Suprapubic skin (tissue), 4 donors: ENCODE measurements at regions not wholly inside any gene's neighbourhood (a gene's known extent, or its start where the extent isn't known, plus 50 kb on each side); places are given as distances from the start of the nearest gene placed in this dataset.

Experiments
- DNase-seq, 2 donors: peaks; one replicate each; pipeline ENCODE4 v3.0.0-alpha.2; 2019; ENCODE audit warnings: low spot score in 2 of 2
- H3K27ac ChIP-seq: fragments of 200-600 bp; sonication (generic); one replicate; pipeline ENCODE4 v1.5.1; 2019
- H3K27me3 ChIP-seq: fragments of 200-600 bp; sonication (generic); one replicate; pipeline ENCODE4 v1.5.1; 2019
- H3K36me3 ChIP-seq: fragments of 200-600 bp; sonication (generic); one replicate; pipeline ENCODE4 v1.5.1; 2019
- H3K4me1 ChIP-seq: fragments of 200-600 bp; sonication (generic); one replicate; pipeline ENCODE4 v1.5.1; 2019
- H3K4me3 ChIP-seq: fragments of 200-600 bp; sonication (generic); one replicate; pipeline ENCODE4 v1.5.1; 2019; ENCODE audit warnings: mild to moderate bottlenecking
- H3K9me3 ChIP-seq: fragments of 200-600 bp; sonication (generic); one replicate; pipeline ENCODE4 v1.5.1; 2019
- CTCF ChIP-seq, 2 donors: fragments of 200-600 bp in 1 of 2; fragments of 450-650 bp in 1 of 2; sonication (generic) in 1 of 2; IDR thresholded peaks; one replicate each; pipeline ENCODE4 v1.5.1; 2016 to 2019; ENCODE audit warnings: antibody characterized with exemption in 2 of 2, mild to moderate bottlenecking in 1 of 2, moderate library complexity in 1 of 2
- EP300 ChIP-seq: sonication (generic); formaldehyde crosslinking; IDR thresholded peaks from one replicate; pipeline ENCODE4 v1.6.1; 2017; ENCODE audit warnings: antibody characterized with exemption
- POLR2A ChIP-seq, 2 donors: fragments of 450-650 bp; IDR thresholded peaks; one replicate each; pipeline ENCODE4 v1.6.1; 2017; ENCODE audit warnings: antibody characterized with exemption in 2 of 2, mild to moderate bottlenecking in 2 of 2, moderate library complexity in 2 of 2
- POLR2AphosphoS5 ChIP-seq, 3 donors: sonication (generic); formaldehyde crosslinking; IDR thresholded peaks; one replicate each; pipeline ENCODE4 v1.6.1; 2017; ENCODE audit warnings: antibody characterized with exemption in 3 of 3
- WGBS: methylation state at CpG from one replicate; pipeline ENCODE4 v1.1.5; 2018; 5-methylcytosine and 5-hydroxymethylcytosine counted together

DNA sequence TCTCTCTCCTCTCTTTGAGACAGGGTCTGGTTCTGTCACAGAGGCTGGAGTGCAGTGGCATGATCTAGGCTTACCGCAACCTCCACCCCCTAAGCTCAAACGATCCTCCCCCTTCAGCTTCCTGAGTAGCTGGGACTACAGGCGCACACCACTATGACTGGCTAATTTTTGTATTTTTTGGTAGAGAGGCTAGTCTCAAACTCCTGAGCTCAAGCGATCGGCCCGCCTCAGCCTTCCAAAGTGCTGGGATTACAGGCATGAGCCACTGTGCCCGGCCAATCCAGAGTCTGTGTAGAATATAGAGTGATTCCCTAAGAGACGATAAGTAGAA is 65.8 kb upstream of the RPH3AL start:
- DNase-seq = no peak
- H3K27ac ChIP-seq = no peak overlapping the region
- no peaks in the 10 kb centered on the region for H3K4me1 ChIP-seq
- no peak overlapping the region for H3K4me3 ChIP-seq
- no peak for TF ChIP-seq POLR2A (IDR thresholded peaks at IDR 0.05)
- TF ChIP-seq POLR2AphosphoS5 (IDR thresholded peaks at IDR 0.05) = no peak
- TF ChIP-seq CTCF (IDR thresholded peaks at IDR 0.05) = no peak
- no peak for TF ChIP-seq EP300
- no peaks in the 10 kb centered on the region for H3K27me3 ChIP-seq
- H3K9me3 ChIP-seq = no peaks in the 10 kb centered on the region
- peaks cover 5% of the 10 kb centered on the region for H3K36me3 ChIP-seq
- 64% methylated on average over 8 of the region's 8 CpGs for WGBS

DNA sequence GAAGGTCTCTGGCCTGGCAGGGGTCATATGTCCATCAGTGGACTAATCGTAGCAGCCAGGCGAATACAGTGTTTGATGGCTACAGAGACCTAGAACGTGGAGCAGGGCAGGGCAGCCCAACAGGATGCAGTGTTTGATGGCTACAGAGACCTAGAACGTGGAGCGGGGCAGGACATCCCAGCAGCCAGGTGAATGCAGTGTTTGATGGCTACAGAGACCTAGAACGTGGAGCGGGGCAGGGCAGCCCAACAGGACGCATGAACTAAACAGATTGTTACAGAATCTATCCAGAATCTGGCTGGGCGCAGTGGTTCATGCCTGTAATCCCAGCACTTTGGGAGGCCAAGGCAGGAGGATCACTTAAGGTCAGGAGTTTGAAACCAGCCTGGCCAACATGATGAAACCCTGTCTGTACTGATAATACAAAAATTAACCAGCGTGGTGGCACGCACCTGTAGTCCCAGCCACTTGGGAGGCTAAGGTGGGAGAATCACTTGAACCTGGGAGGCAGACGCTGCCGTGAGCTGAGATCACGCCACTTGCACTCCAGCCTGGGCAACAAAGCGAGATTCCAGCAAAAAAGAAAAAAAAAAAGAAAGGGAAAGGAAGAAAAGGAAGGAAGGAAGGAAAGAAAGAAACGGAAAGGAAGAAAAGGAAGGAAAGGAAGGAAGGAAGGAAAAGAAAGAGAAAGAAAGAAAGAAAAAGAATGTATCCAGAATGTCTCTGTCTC is 65.2 kb upstream of the RPH3AL start:
- Histone ChIP-seq H3K4me3 (no peak overlapping the region), H3K4me1 (no peaks in the 10 kb centered on the region), H3K36me3 (peaks cover 5% of the 10 kb centered on the region), H3K9me3 (no peaks in the 10 kb centered on the region), H3K27me3 (no peaks in the 10 kb centered on the region), H3K27ac (no peak overlapping the region)
- 89% methylated on average over 16 of the region's 16 CpGs for WGBS
- no peak for DNase-seq
- TF ChIP-seq POLR2A (IDR thresholded peaks at IDR 0.05) (no peak), CTCF (IDR thresholded peaks at IDR 0.05) (no peak), EP300 (no peak), POLR2AphosphoS5 (IDR thresholded peaks at IDR 0.05) (no peak)

DNA sequence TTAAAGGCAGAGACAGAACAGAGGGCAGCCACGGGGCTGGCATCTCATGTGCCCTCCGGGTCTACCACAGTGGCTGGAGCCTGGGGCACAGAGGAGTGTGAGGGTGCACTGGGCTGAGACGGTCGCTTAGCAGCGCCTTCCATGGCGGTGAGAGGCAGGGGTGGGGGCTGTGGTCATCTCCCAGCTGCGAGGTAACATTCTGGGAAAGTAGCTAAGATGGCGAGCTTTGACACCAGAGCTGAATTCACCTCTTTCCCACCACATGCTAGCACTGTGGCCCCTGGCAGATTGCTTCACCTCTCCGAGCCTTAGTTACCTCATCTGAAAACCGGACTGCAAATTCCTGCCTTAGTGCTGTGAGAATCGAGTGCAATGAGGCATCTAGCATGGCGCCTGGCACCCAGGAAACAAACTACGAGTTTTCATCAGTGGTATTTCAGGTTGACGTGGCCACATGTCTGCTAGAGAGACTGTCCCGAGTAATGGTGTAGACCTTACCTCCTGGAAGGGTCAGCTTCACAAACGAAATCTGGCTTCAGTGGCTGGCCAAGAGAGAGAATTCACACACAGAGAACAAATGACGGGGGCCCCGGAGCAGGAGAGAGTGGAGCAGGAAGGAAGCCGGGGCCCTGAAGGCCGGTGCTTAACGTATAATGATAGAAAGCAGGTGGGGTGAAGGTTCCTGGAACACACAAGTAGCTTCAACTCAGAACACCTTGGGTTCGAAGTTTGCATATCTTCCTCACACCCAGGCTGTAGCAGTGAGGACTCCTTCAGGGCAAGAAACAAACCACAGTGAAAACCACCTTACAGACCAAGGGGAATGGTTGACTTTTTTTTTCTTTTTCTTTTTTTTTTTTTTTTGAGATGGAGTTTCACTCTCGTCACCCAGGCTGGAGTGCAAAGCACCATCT is 63.9 kb upstream of the RPH3AL start:
- Histone ChIP-seq H3K36me3 (peaks cover 5% of the 10 kb centered on the region), H3K9me3 (no peaks in the 10 kb centered on the region), H3K4me3 (no peak overlapping the region), H3K4me1 (peaks cover 11% of the 10 kb centered on the region), H3K27me3 (no peaks in the 10 kb centered on the region), H3K27ac (no peak overlapping the region)
- 67% methylated on average over 17 of the region's 23 CpGs for WGBS
- TF ChIP-seq POLR2A (IDR thresholded peaks at IDR 0.05) = no peak
- no peak for TF ChIP-seq CTCF (IDR thresholded peaks at IDR 0.05)
- TF ChIP-seq EP300 = no peak
- no peak for TF ChIP-seq POLR2AphosphoS5 (IDR thresholded peaks at IDR 0.05)
- DNase-seq = no peak

GRCh38 chr17:413706-414380 is 61.2 kb upstream of the RPH3AL start:
- Histone ChIP-seq H3K4me1 (peaks cover 28% of the 10 kb centered on the region), H3K9me3 (no peaks in the 10 kb centered on the region), H3K36me3 (peaks cover 5% of the 10 kb centered on the region), H3K27me3 (no peaks in the 10 kb centered on the region), H3K4me3 (no peak overlapping the region), H3K27ac (no peak overlapping the region)
- DNase-seq = no peak
- TF ChIP-seq EP300 (no peak), POLR2AphosphoS5 (IDR thresholded peaks at IDR 0.05) (no peak), POLR2A (IDR thresholded peaks at IDR 0.05) (no peak), CTCF (IDR thresholded peaks at IDR 0.05) (no peak)
- WGBS = 83% methylated on average over 17 of the region's 25 CpGs

DNA sequence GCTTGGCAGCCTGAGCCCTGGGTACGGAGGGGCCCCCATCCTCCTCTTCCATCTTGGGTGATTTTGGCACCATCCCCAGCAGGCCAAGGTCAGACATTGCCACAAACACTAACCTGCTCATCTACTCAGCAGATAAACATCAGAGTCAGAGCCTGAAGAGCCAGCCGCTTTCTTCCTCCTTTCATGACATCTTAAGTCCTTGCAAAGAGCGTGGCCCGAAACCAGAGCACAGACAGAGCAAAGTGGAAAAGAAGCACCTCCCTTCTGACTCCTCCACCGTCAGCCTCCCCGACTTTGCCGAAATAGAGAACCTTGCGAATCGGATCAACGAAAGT is 60.4 kb upstream of the RPH3AL start:
- peaks cover 28% of the 10 kb centered on the region for H3K4me1 ChIP-seq
- peaks cover 5% of the 10 kb centered on the region for H3K36me3 ChIP-seq
- H3K27me3 ChIP-seq = no peaks in the 10 kb centered on the region
- no peak overlapping the region for H3K4me3 ChIP-seq
- TF ChIP-seq CTCF (IDR thresholded peaks at IDR 0.05) = no peak
- TF ChIP-seq POLR2AphosphoS5 (IDR thresholded peaks at IDR 0.05) = no peak
- no peak for TF ChIP-seq POLR2A (IDR thresholded peaks at IDR 0.05)
- no peak for TF ChIP-seq EP300
- DNase-seq = no peak
- no peaks in the 10 kb centered on the region for H3K9me3 ChIP-seq
- H3K27ac ChIP-seq = no peak overlapping the region
- WGBS = 90% methylated on average over 10 of the region's 10 CpGs
